ENCODE measurements at regions not wholly inside any gene's neighbourhood (a gene's known extent, or its start where the extent isn't known, plus 50 kb on each side); places are given as distances from the start of the nearest gene placed in this dataset.

- intact Hi-C loops (cut with DNase I) = no loop called here
- no peak for DNase-seq (ENCODE audit: low spot score)
Observed at GRCh38 chr2:166592750-166593149, 98.7 kb upstream of the SCN7A start.

GRCh38 chr2:166591226-166591625 lies 97.2 kb upstream of the SCN7A start:
- no peak for DNase-seq (ENCODE audit: low spot score)
- intact Hi-C loops (cut with DNase I) = no loop called here

DNA sequence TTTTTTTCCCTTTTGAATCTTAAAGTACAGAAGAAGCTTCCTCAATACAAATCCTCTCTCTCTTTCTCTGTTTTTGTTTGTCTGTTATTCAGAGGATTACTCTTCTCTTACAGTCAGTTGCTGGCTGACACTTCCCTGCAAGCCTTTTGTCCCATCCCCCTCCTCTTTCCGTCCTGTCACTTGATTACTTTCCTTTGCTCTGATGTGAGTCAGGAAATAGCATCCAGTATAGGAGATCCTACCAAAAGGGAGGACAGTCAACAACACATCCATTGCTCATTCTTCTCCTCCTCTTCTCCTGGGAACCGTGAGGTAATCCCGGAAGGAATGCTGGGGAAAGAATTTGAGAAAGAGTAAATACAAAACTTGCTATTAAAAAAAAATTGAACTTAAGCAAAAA lies 79.3 kb upstream of the SCN7A start:
- intact Hi-C loops (cut with DNase I) = no loop called here
- no peak for DNase-seq (ENCODE audit: low spot score)

DNA sequence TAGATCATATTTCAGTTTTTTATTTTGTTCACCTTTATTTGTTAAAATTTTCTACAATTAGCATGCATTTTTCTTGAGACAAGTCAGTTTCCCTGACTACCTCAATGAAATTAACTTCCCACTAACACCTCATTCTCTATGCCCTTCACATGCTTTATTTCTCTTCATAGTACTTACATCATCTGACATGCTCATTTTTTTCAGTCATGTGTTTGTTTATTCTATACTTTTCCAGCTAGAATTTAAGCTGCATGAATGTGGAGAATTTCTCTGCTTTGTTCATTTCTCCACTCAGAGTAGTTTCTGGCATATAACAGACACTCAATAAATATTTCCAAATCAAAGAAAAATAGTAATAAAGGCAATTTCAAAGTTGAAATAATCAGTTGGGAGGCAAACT lies 78.9 kb upstream of the SCN7A start:
- intact Hi-C loops (cut with DNase I) = no loop called here
- no peak for DNase-seq (ENCODE audit: low spot score)

GRCh38 chr2:166568409-166568808 lies 74.4 kb upstream of the SCN7A start:
- intact Hi-C loops (cut with DNase I) = no loop called here
- no peak for DNase-seq (ENCODE audit: low spot score)

DNA sequence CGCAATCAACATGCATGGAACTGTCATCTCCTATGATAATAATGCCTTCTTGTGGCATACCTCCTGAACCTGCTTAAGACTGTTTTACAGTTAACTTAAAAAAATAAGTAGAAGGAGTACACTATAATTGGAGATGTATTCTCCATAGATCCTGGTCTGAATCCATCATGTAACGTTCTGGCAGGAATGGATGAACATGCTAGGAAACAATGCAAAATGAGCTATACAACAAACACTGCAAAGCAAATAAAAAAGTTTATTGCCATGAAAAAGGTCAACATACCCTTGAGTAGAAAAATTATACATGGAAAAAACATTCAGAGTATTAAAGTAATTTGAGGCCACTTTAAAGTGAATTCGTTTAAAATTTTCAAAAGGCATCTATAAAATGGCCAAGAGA lies 71.5 kb upstream of the SCN7A start:
- intact Hi-C loops (cut with DNase I) = no loop called here
- no peak for DNase-seq (ENCODE audit: low spot score)

GRCh38 chr2:166563894-166564293 lies 69.8 kb upstream of the SCN7A start:
- intact Hi-C loops (cut with DNase I) = no loop called here
- no peak for DNase-seq (ENCODE audit: low spot score)

DNA sequence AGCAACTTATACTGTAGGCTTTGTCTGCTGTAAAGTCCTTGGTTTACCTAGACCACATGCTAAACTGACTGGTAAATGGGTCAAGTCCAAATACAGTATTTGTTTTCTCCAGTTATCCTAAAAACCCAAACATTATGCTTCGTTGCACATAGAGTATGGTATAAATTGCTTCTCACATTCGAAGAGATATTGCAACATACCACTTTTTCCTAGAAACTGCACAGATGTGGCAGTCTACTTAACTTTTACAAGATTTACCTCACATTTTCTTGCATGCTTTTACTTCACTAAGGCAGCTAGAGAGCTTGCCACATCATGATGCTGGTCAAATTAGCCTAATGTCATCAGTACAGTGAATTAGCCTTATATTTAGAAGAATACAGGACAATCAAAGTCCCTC lies 66.0 kb upstream of the SCN7A start:
- DNase-seq (ENCODE audit: low spot score) = no peak
- intact Hi-C loops (cut with DNase I) = no loop called here

GRCh38 chr2:166550923-166551322 lies 56.9 kb upstream of the SCN7A start:
- intact Hi-C loops (cut with DNase I) = no loop called here
- DNase-seq (ENCODE audit: low spot score) = no peak

GRCh38 chr2:166545473-166545872 lies 51.4 kb upstream of the SCN7A start:
- DNase-seq (ENCODE audit: low spot score) = no peak
- intact Hi-C loops (cut with DNase I) = loop anchor here (10.0 kb wide), 1 partner anchor 669 kb away; no protein-coding TSS in a partner anchor

Data from cardiac septum (tissue), 1 donor.